ENCODE measurements at regions not wholly inside any gene's neighbourhood (a gene's known extent, or its start where the extent isn't known, plus 50 kb on each side); places are given as distances from the start of the nearest gene placed in this dataset.

DNA sequence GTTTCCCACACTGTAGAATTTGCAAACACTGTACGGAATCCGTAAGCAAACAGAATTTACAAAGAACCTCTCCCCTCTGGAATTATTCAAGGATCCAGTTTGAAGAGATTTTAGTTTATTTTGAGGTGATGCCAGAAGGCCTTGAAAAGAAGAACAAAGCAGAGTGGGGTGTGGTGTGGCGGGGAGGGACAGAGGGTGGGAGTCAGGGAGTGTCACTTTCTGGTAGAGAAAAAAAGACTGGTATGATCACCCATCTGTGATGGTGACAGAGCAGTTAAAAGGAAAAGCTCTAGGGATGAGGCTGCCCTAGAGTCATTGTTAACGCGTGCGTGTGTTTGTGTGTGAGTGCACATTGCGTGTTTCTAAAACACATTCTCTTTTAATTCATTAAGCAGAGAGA, 97.0 kb upstream of the F13A1 start:
- TF ChIP-seq YY1 (IDR thresholded peaks at IDR 0.05; ENCODE audit: extremely low read depth, insufficient replicate concordance, low read depth, low read length) (no peak), SRF (IDR thresholded peaks at IDR 0.05; ENCODE audit: low read depth) (no peak), EGR1 (IDR thresholded peaks at IDR 0.05; ENCODE audit: low read depth) (no peak)

Data from HCT116 (cell line).